CD14-positive monocyte (primary cell): ENCODE measurements at regions not wholly inside any gene's neighbourhood (a gene's known extent, or its start where the extent isn't known, plus 50 kb on each side); places are given as distances from the start of the nearest gene placed in this dataset.

ENCODE experiments used
- DNase-seq, 3 donors: peaks; one replicate each; pipeline ENCODE4 v3.0.0-alpha.2; 2011 to 2022
- H2AFZ ChIP-seq: 2 replicates; pipeline ENCODE4 v1.6.0; 2012; ENCODE audit warnings: mild to moderate bottlenecking, low read depth, low read length, inconsistent platforms; ENCODE audit not compliant: insufficient read depth, poor library complexity, severe bottlenecking
- H3K27ac ChIP-seq, 2 donors: 1 replicate in 1 of 2; 2 replicates in 1 of 2; pipeline ENCODE4 v1.5.1; 2012 to 2013; ENCODE audit warnings: low read length in 2 of 2, control low read depth in 1 of 2, inconsistent platforms in 1 of 2, low read depth in 1 of 2, mild to moderate bottlenecking in 1 of 2
- H3K27me3 ChIP-seq, 2 donors: one replicate each; pipeline versions ENCODE4 v1.6.0 to v1.6.1; 2011 to 2013; ENCODE audit warnings: low read length in 2 of 2; ENCODE audit not compliant: control insufficient read depth in 2 of 2, insufficient read depth in 2 of 2
- H3K36me3 ChIP-seq, 2 donors: replicated peaks in 1 of 2; 1 replicate in 1 of 2; 2 replicates in 1 of 2; pipeline versions ENCODE4 v1.5.1 to v1.6.1; 2012 to 2013; ENCODE audit warnings: low read length in 2 of 2, control low read depth in 1 of 2, inconsistent platforms in 1 of 2, mild to moderate bottlenecking in 1 of 2; ENCODE audit not compliant: insufficient read depth in 2 of 2, control insufficient read depth in 1 of 2
- H3K4me1 ChIP-seq, 2 donors: 1 replicate in 1 of 2; 2 replicates in 1 of 2; pipeline versions ENCODE4 v1.5.1 to v1.6.1; 2012 to 2013; ENCODE audit warnings: low read length in 2 of 2, control low read depth in 1 of 2, inconsistent platforms in 1 of 2, mild to moderate bottlenecking in 1 of 2, moderate library complexity in 1 of 2; ENCODE audit not compliant: insufficient read depth in 2 of 2, control insufficient read depth in 1 of 2
- H3K4me2 ChIP-seq: replicated peaks from 2 replicates; pipeline ENCODE3; 2012; ENCODE audit warnings: low read length, moderate library complexity, mild to moderate bottlenecking; ENCODE audit not compliant: poor library complexity, severe bottlenecking; ENCODE audit errors: extremely low read depth
- H3K4me3 ChIP-seq, 3 experiments: fragments of 200-600 bp in 1 of 3; sonication (generic) in 1 of 3; replicated peaks in 1 of 3; 1 replicate in 2 of 3; 2 replicates in 1 of 3; pipeline ENCODE4 v1.5.1; 2011 to 2013; ENCODE audit warnings: low read length in 3 of 3, mild to moderate bottlenecking in 3 of 3, control low read depth in 2 of 3, low read depth in 2 of 3, inconsistent platforms in 1 of 3, moderate library complexity in 1 of 3
- H3K79me2 ChIP-seq: 2 replicates; pipeline ENCODE4 v1.6.0; 2012; ENCODE audit warnings: mild to moderate bottlenecking, control low read depth, inconsistent platforms, low read length, moderate library complexity; ENCODE audit not compliant: insufficient read depth
- H3K9ac ChIP-seq: 2 replicates; pipeline ENCODE4 v1.6.0; 2017; ENCODE audit warnings: low read length, mild to moderate bottlenecking; ENCODE audit not compliant: insufficient read depth, poor library complexity, severe bottlenecking
- H3K9me3 ChIP-seq, 2 donors: replicated peaks in 1 of 2; 1 replicate in 1 of 2; 2 replicates in 1 of 2; pipeline versions ENCODE4 v1.5.1 to v1.6.1; 2012 to 2013; ENCODE audit warnings: low read length in 2 of 2, control low read depth in 1 of 2; ENCODE audit not compliant: control insufficient read depth in 1 of 2, insufficient read depth in 1 of 2
- H4K20me1 ChIP-seq: 2 replicates; pipeline ENCODE4 v1.6.0; 2012; ENCODE audit warnings: mild to moderate bottlenecking, low read length, control low read depth, moderate library complexity; ENCODE audit not compliant: insufficient read depth
- H3K27ac Mint-ChIP-seq, 7 donors: one replicate each; pipeline ENCODE4 v1.8.0; 2020; ENCODE audit warnings: mild to moderate bottlenecking in 7 of 7, mixed read lengths in 7 of 7, moderate library complexity in 6 of 7, inconsistent platforms in 2 of 7
- H3K27me3 Mint-ChIP-seq, 3 donors: one replicate each; pipeline ENCODE4 v1.8.0; 2021 to 2022; ENCODE audit warnings: low read depth in 3 of 3, mild to moderate bottlenecking in 3 of 3, mixed read lengths in 3 of 3, moderate library complexity in 3 of 3, inconsistent platforms in 1 of 3
- H3K36me3 Mint-ChIP-seq, 2 donors: one replicate each; pipeline ENCODE4 v1.8.0; 2020; ENCODE audit warnings: mixed read lengths in 2 of 2, inconsistent platforms in 1 of 2, mild to moderate bottlenecking in 1 of 2
- H3K4me1 Mint-ChIP-seq: one replicate; pipeline ENCODE4 v1.8.0; 2020; ENCODE audit warnings: mild to moderate bottlenecking, mixed read lengths
- H3K4me3 Mint-ChIP-seq, 2 donors: one replicate each; pipeline ENCODE4 v1.8.0; 2020; ENCODE audit warnings: mild to moderate bottlenecking in 2 of 2, mixed read lengths in 2 of 2, moderate library complexity in 1 of 2
- H3K9me3 Mint-ChIP-seq, 7 donors: one replicate each; pipeline ENCODE4 v1.8.0; 2020 to 2022; ENCODE audit warnings: mixed read lengths in 7 of 7, mild to moderate bottlenecking in 6 of 7, moderate library complexity in 6 of 7, inconsistent platforms in 2 of 7
- CTCF ChIP-seq: fragments of 200-600 bp; IDR thresholded peaks from one replicate; pipeline ENCODE4 v1.8.0; 2022; ENCODE audit warnings: antibody characterized with exemption, mild to moderate bottlenecking
- whole genome bisulfite sequencing: methylation state at CpG from one replicate; pipeline ENCODE4 v1.1.5; 2013; ENCODE audit warnings: missing lambda C conversion rate; ENCODE audit not compliant: insufficient coverage; 5-methylcytosine and 5-hydroxymethylcytosine counted together
- intact Hi-C, 2 donors: fragments of 100-400 bp; cut with micrococcal nuclease; formaldehyde crosslinking; loops; one replicate each; pipeline versions ENCODE4 v1.15.0 to v1.15.1; 2023

DNA sequence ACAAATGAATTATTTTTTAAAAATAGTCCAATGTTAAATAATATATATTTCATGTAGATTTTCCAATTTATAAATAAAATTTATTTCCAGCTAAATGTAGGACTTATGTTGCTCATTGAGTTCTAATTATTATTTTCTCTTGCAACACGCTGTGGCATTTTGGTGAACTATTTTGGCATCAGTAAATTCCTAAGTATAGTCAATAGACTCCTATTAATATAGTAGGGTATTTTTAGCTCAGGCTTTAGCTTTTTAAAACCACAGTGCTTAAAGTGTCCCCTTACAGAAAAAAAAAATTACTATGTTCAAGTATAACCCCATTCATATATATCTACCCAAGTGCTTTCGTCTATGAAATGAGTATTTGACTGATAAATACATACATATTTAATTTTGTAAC lies 919.2 kb upstream of the SOX9 start:
- Mint-ChIP-seq H3K36me3 (no peaks in the 10 kb centered on the region), H3K27ac (no peak overlapping the region), H3K4me1 (no peaks in the 10 kb centered on the region), H3K4me3 (no peak overlapping the region), H3K9me3 (peaks cover 0 to 8% (median 4%) of the 10 kb centered on the region in 7 donors), H3K27me3 (no peaks in the 10 kb centered on the region)
- H3K4me3 ChIP-seq: no peak overlapping the region
- H3K27me3 ChIP-seq: no peaks in the 10 kb centered on the region
- no peaks in the 10 kb centered on the region for H3K4me1 ChIP-seq
- TF ChIP-seq CTCF: no peak
- no peaks in the 10 kb centered on the region for H3K79me2 ChIP-seq
- WGBS: no CpG with 5 or more reads among the region's 2 CpGs
- intact Hi-C loops: no loop called here
- no peak overlapping the region for H3K9ac ChIP-seq
- no peak overlapping the region for H3K27ac ChIP-seq
- no peaks in the 10 kb centered on the region for H3K9me3 ChIP-seq
- no peaks in the 10 kb centered on the region for H4K20me1 ChIP-seq
- no peak overlapping the region for H2AFZ ChIP-seq
- no peaks in the 10 kb centered on the region for H3K36me3 ChIP-seq
- no peak overlapping the region for H3K4me2 ChIP-seq
- DNase-seq: no peak

DNA sequence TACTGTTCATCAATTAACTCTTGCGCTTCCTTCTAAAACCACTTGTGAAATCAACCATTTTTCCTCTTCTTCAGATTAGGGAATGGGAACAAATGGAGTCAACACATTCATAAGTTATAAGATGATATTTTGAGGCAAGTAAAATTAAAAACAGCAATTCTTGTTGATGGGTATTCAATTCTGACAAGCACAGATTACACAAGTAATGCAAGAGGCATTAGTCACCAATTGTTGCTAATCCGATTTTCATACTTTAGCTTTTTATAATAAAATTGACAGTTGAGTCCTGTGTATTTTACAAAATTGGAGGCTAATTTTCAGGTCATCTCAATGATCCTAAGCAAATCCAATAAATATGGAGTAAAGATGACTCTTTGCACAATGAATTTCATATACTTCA lies 918.4 kb upstream of the SOX9 start:
- no peaks in the 10 kb centered on the region for H3K36me3 ChIP-seq
- H3K36me3 Mint-ChIP-seq: no peaks in the 10 kb centered on the region
- no peak overlapping the region for H2AFZ ChIP-seq
- no peak overlapping the region for H3K27ac Mint-ChIP-seq
- no peaks in the 10 kb centered on the region for H3K79me2 ChIP-seq
- no peaks in the 10 kb centered on the region for H3K27me3 ChIP-seq
- no peak overlapping the region for H3K4me3 Mint-ChIP-seq
- H4K20me1 ChIP-seq: no peaks in the 10 kb centered on the region
- H3K4me1 Mint-ChIP-seq: no peaks in the 10 kb centered on the region
- peaks cover 0 to 4% (median 2%) of the 10 kb centered on the region in 7 donors for H3K9me3 Mint-ChIP-seq
- H3K27me3 Mint-ChIP-seq: no peaks in the 10 kb centered on the region
- H3K4me1 ChIP-seq: no peaks in the 10 kb centered on the region
- WGBS: no CpG with 5 or more reads among the region's 2 CpGs
- H3K9me3 ChIP-seq: no peaks in the 10 kb centered on the region
- no peak overlapping the region for H3K4me2 ChIP-seq
- no peak overlapping the region for H3K4me3 ChIP-seq
- DNase-seq: no peak
- no peak overlapping the region for H3K27ac ChIP-seq
- no peak overlapping the region for H3K9ac ChIP-seq
- TF ChIP-seq CTCF: no peak
- intact Hi-C loops: no loop called here
